Mesodermal cell (in vitro differentiated cells): ENCODE measurements at regions not wholly inside any gene's neighbourhood (a gene's known extent, or its start where the extent isn't known, plus 50 kb on each side); places are given as distances from the start of the nearest gene placed in this dataset.

Experiments
- H3K27ac ChIP-seq: 2 replicates; pipeline ENCODE4 v1.7.0; 2013; ENCODE audit warnings: mild to moderate bottlenecking, low read depth, low read length, moderate library complexity; ENCODE audit not compliant: severe bottlenecking
- H3K36me3 ChIP-seq: 2 replicates; pipeline ENCODE4 v1.7.1; 2013; ENCODE audit warnings: mild to moderate bottlenecking, low read length, moderate library complexity; ENCODE audit not compliant: control insufficient read depth, insufficient read depth
- H3K4me1 ChIP-seq: one replicate; pipeline ENCODE4 v1.7.1; 2013; ENCODE audit warnings: mild to moderate bottlenecking, low read length; ENCODE audit not compliant: insufficient read depth, control insufficient read depth, poor library complexity, severe bottlenecking
- H3K4me3 ChIP-seq: 2 replicates; pipeline ENCODE4 v1.7.0; 2013; ENCODE audit warnings: low read length, control low read depth, mild to moderate bottlenecking; ENCODE audit not compliant: insufficient read depth, poor library complexity, severe bottlenecking; ENCODE audit errors: extremely low read depth
- H3K9me3 ChIP-seq: 2 replicates; pipeline ENCODE4 v1.7.1; 2013; ENCODE audit warnings: mild to moderate bottlenecking, low read length, moderate library complexity; ENCODE audit not compliant: control insufficient read depth
- WGBS, 2 experiments: methylation state at CpG; one replicate each; pipeline ENCODE4 v1.1.5; 2013; ENCODE audit warnings: missing lambda C conversion rate in 2 of 2; ENCODE audit not compliant: insufficient coverage in 2 of 2; 5-methylcytosine and 5-hydroxymethylcytosine counted together

DNA sequence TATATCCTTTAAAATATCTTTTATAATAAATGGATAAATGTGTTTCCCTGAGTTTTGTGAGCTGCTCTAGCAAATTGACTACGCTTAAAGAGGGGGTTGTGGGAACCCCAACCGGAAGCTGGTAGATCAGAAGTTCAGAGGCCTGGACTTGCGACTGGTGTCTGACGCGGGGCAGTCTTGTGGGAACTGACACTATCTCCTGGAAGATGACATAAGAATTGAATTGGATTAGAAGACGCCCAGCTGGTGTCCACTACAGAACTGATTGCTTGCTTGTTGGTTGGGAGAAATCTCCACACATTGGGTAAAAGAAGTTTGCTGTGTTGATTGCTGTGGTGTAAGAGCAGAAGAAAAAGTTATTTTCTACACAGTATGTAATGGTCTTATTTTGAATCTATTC is 51.1 kb upstream of the AHR start:
- H3K36me3 ChIP-seq, result no peaks in the 10 kb centered on the region
- H3K27ac ChIP-seq, result no peak overlapping the region
- no peak overlapping the region for H3K4me3 ChIP-seq
- no peaks in the 10 kb centered on the region for H3K9me3 ChIP-seq
- 94 to 100% methylated on average over 6 of the region's 6 CpGs for WGBS, 2 experiments
- no peaks in the 10 kb centered on the region for H3K4me1 ChIP-seq

DNA sequence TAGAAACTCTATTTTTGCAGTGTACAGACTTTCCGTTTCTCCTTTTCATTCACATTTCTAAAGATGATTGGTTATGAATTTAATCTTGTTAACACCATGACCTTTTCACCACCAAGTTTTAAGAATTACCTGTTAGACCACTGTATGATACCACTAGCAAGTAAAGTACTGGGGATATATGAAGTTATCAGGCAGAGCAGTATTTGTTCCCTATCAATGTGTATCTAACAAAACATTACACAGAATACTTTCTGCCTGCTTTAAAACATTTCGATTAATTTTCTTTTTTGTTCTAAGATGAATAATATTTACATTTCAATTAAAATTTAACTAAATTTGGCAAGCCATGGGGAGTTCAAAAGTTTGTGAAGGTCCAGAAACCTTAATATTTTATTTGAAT is 49.9 kb upstream of the AHR start:
- WGBS, 2 experiments, result no CpG with 5 or more reads among the region's 2 CpGs
- Histone ChIP-seq H3K4me1 (no peaks in the 10 kb centered on the region), H3K9me3 (no peaks in the 10 kb centered on the region), H3K27ac (no peak overlapping the region), H3K36me3 (no peaks in the 10 kb centered on the region), H3K4me3 (no peak overlapping the region)
